ENCODE measurements at regions not wholly inside any gene's neighbourhood (a gene's known extent, or its start where the extent isn't known, plus 50 kb on each side); places are given as distances from the start of the nearest gene placed in this dataset.

DNA sequence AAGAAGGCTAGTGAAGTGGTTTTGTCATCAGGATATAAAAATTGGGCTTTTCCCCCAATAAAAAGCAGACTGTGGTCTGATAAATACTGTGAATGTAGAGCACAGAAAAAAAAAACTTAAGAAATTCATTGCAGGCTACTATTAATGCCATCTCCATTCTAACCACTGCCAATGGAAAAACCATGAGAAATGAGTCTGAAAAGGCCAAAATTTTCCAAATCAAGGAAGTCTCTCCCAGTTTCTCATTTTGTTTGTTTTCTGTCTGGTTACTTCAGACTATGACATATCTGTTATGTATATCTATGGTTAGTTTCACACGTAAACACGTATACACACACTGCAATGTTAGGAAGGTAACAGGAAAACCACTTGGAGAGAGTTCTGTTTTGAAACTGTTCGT lies 193.6 kb upstream of the TSC22D1 start:
- Histone ChIP-seq H2AFZ (ENCODE audit: low read depth, low read length) (no peak overlapping the region), H3K4me3 (ENCODE audit: insufficient read depth, low read depth, low read length) (no peak overlapping the region), H3K4me1 (ENCODE audit: insufficient read depth, low read length) (peaks cover 5% of the 10 kb centered on the region), H3K79me2 (ENCODE audit: insufficient read depth, low read length) (no peaks in the 10 kb centered on the region), H3K9ac (ENCODE audit: low read length) (no peak overlapping the region), H3K27me3 (ENCODE audit: insufficient read depth, low read length) (no peaks in the 10 kb centered on the region), H3K36me3 (ENCODE audit: insufficient read depth, low read length) (no peaks in the 10 kb centered on the region), H3K4me2 (ENCODE audit: low read length) (no peak overlapping the region), H4K20me1 (ENCODE audit: insufficient read depth, low read length) (no peaks in the 10 kb centered on the region), H3K27ac (ENCODE audit: low read depth, low read length) (no peak overlapping the region), H3K9me3 (ENCODE audit: insufficient read depth, low read depth, low read length) (no peaks in the 10 kb centered on the region)
- peak; percentile 27 for DNase-seq (ENCODE audit: low read depth)
- no peaks in the 10 kb centered on the region for H3K36me3 Mint-ChIP-seq (ENCODE audit: low read depth, unreplicated experiment)
- peaks cover 11% of the 10 kb centered on the region for H3K4me1 Mint-ChIP-seq (ENCODE audit: low read depth, unreplicated experiment)
- H3K4me3 Mint-ChIP-seq (ENCODE audit: unreplicated experiment), result no peak overlapping the region
- TF ChIP-seq, protein P1, sequence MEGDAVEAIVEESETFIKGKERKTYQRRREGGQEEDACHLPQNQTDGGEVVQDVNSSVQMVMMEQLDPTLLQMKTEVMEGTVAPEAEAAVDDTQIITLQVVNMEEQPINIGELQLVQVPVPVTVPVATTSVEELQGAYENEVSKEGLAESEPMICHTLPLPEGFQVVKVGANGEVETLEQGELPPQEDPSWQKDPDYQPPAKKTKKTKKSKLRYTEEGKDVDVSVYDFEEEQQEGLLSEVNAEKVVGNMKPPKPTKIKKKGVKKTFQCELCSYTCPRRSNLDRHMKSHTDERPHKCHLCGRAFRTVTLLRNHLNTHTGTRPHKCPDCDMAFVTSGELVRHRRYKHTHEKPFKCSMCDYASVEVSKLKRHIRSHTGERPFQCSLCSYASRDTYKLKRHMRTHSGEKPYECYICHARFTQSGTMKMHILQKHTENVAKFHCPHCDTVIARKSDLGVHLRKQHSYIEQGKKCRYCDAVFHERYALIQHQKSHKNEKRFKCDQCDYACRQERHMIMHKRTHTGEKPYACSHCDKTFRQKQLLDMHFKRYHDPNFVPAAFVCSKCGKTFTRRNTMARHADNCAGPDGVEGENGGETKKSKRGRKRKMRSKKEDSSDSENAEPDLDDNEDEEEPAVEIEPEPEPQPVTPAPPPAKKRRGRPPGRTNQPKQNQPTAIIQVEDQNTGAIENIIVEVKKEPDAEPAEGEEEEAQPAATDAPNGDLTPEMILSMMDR (IDR thresholded peaks at IDR 0.05; ENCODE audit: insufficient read depth, low read depth, low read length), result no peak
- TF ChIP-seq EZH2 (IDR thresholded peaks at IDR 0.05; ENCODE audit: insufficient read depth, low read length), result no peak
- peaks cover 6% of the 10 kb centered on the region for H3K9me3 Mint-ChIP-seq (ENCODE audit: unreplicated experiment)
- FAIRE-seq, result no peak
- H3K27me3 Mint-ChIP-seq (ENCODE audit: low read depth, unreplicated experiment), result no peaks in the 10 kb centered on the region
- no peak overlapping the region for H3K27ac Mint-ChIP-seq (ENCODE audit: unreplicated experiment)

- FAIRE-seq, result no peak
- no peaks in the 10 kb centered on the region for H3K27me3 ChIP-seq (ENCODE audit: insufficient read depth, low read length)
- H3K9ac ChIP-seq (ENCODE audit: low read length), result no peak overlapping the region
These were observed 192.8 kb upstream of the TSC22D1 start for GRCh38 chr13:44768775-44769581.

More at GRCh38 chr13:44768775-44769581, 192.8 kb upstream of the TSC22D1 start:
- Histone ChIP-seq H3K79me2 (ENCODE audit: insufficient read depth, low read length) (no peaks in the 10 kb centered on the region), H3K4me3 (ENCODE audit: insufficient read depth, low read depth, low read length) (no peak overlapping the region), H3K9me3 (ENCODE audit: insufficient read depth, low read depth, low read length) (no peaks in the 10 kb centered on the region), H3K4me1 (ENCODE audit: insufficient read depth, low read length) (peaks cover 10% of the 10 kb centered on the region), H3K4me2 (ENCODE audit: low read length) (no peak overlapping the region), H4K20me1 (ENCODE audit: insufficient read depth, low read length) (no peaks in the 10 kb centered on the region), H3K27ac (ENCODE audit: low read depth, low read length) (no peak overlapping the region), H2AFZ (ENCODE audit: low read depth, low read length) (no peak overlapping the region), H3K36me3 (ENCODE audit: insufficient read depth, low read length) (no peaks in the 10 kb centered on the region)
- Mint-ChIP-seq H3K4me3 (ENCODE audit: unreplicated experiment) (no peak overlapping the region), H3K27me3 (ENCODE audit: low read depth, unreplicated experiment) (no peaks in the 10 kb centered on the region), H3K4me1 (ENCODE audit: low read depth, unreplicated experiment) (peaks cover 15% of the 10 kb centered on the region), H3K9me3 (ENCODE audit: unreplicated experiment) (peaks cover 2% of the 10 kb centered on the region), H3K36me3 (ENCODE audit: low read depth, unreplicated experiment) (no peaks in the 10 kb centered on the region), H3K27ac (ENCODE audit: unreplicated experiment) (no peak overlapping the region)
- DNase-seq (ENCODE audit: low read depth), result peak; percentile 52
- no peak for TF ChIP-seq EZH2 (IDR thresholded peaks at IDR 0.05; ENCODE audit: insufficient read depth, low read length)
- TF ChIP-seq, protein P1 (IDR thresholded peaks at IDR 0.05; ENCODE audit: insufficient read depth, low read depth, low read length), result no peak
